ENCODE measurements at regions not wholly inside any gene's neighbourhood (a gene's known extent, or its start where the extent isn't known, plus 50 kb on each side); places are given as distances from the start of the nearest gene placed in this dataset.

DNA sequence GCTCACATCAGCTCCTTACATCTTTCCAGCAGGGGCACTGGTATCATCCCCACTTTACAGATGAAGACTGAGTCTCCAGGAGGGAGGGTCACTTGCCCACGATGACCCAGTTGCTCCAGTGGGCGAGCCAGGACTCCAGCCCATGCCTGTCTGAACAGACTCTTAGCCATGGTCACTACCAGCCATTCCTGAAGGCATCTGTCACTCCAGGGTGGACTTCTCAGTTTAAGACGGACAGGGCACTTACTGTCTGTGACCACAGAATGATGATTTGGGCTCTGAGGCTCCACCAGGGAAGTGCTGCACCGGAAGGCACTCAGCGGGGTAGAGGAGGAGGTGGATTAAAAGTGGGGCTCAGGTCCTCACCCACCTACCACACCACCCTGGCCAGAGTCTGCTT is 104.0 kb upstream of the SLC6A6 start:
- no peak for TF ChIP-seq YY1 (IDR thresholded peaks at IDR 0.05; ENCODE audit: insufficient read depth, insufficient read length)
- TF ChIP-seq ZNF274 (IDR thresholded peaks at IDR 0.05; ENCODE audit: low read depth, low read length) = no peak
